Stomach (tissue), 8 donors: ENCODE measurements at regions not wholly inside any gene's neighbourhood (a gene's known extent, or its start where the extent isn't known, plus 50 kb on each side); places are given as distances from the start of the nearest gene placed in this dataset.

ENCODE experiments used
- DNase-seq, 2 donors: peaks; one replicate each; pipeline versions ENCODE4 v3.0.0 to v3.0.0-alpha.2; 2013 to 2019
- H3K27ac ChIP-seq, 5 donors: fragments of 200-600 bp in 4 of 5; sonication (generic) in 4 of 5; one replicate each; pipeline ENCODE4 v1.5.1; 2013 to 2019; ENCODE audit warnings: mild to moderate bottlenecking in 1 of 5, moderate library complexity in 1 of 5
- H3K27me3 ChIP-seq, 3 donors: fragments of 200-600 bp; sonication (generic); one replicate each; pipeline ENCODE4 v1.5.1; 2017 to 2019; ENCODE audit warnings: mixed run types in 1 of 3
- H3K36me3 ChIP-seq, 4 donors: fragments of 200-600 bp; sonication (generic); 1 replicate in 3 of 4; 2 replicates in 1 of 4; pipeline ENCODE4 v1.5.1; 2016 to 2019
- H3K4me1 ChIP-seq, 4 donors: fragments of 200-600 bp; sonication (generic); one replicate each; pipeline ENCODE4 v1.5.1; 2016 to 2019
- H3K4me3 ChIP-seq, 4 donors: fragments of 200-600 bp; sonication (generic) in 3 of 4; one replicate each; pipeline ENCODE4 v1.5.1; 2016 to 2019; ENCODE audit warnings: mild to moderate bottlenecking in 1 of 4
- H3K9me3 ChIP-seq, 4 donors: fragments of 200-600 bp; sonication (generic); one replicate each; pipeline ENCODE4 v1.5.1; 2016 to 2019
- CTCF ChIP-seq, 7 experiments: fragments of 450-650 bp in 4 of 7; fragments of 200-600 bp in 3 of 7; sonication (generic) in 3 of 7; IDR thresholded peaks; one replicate each; pipeline ENCODE4 v1.5.1; 2016 to 2019; ENCODE audit warnings: antibody characterized with exemption in 7 of 7, control low read depth in 2 of 7, mild to moderate bottlenecking in 1 of 7
- EP300 ChIP-seq: sonication (generic); formaldehyde crosslinking; IDR thresholded peaks from one replicate; pipeline ENCODE4 v1.6.1; 2017; ENCODE audit warnings: antibody characterized with exemption
- POLR2A ChIP-seq, 4 donors: fragments of 450-650 bp; IDR thresholded peaks; one replicate each; pipeline ENCODE4 v1.6.1; 2016; ENCODE audit warnings: antibody characterized with exemption in 4 of 4, control low read depth in 2 of 4, mild to moderate bottlenecking in 1 of 4, moderate library complexity in 1 of 4
- POLR2AphosphoS5 ChIP-seq, 3 donors: sonication (generic); formaldehyde crosslinking; IDR thresholded peaks; one replicate each; pipeline ENCODE4 v1.6.1; 2016; ENCODE audit warnings: antibody characterized with exemption in 3 of 3
- WGBS, 5 donors: extraction: QIAGEN DNeasy Blood & Tissue Kit in 3 of 5; methylation state at CpG; one replicate each; pipeline versions ENCODE4 v1.1.5 to v1.1.7; 2013 to 2018; 5-methylcytosine and 5-hydroxymethylcytosine counted together
- intact Hi-C: fragments of 100-400 bp; cut with DNase I; formaldehyde crosslinking; loops from one replicate; pipeline ENCODE4 v1.15.1; 2023; ENCODE audit warnings: low total_unique reads
- donor health status: healthy with polysubstance abuse.
- donor health status: Bipolar disorder and iron deficiency.
- donor health status: healthy.

- no peaks in the 10 kb centered on the region for H3K27me3 ChIP-seq
- H3K4me1 ChIP-seq, result peaks cover 0 to 3% (median under 1%) of the 10 kb centered on the region in 4 donors
- no peaks in the 10 kb centered on the region for H3K9me3 ChIP-seq
- intact Hi-C loops, result no loop called here
- WGBS, 5 donors, result 78 to 94% (median 89%) methylated on average over 1 of the region's 1 CpG
- DNase-seq, result no peak
- H3K4me3 ChIP-seq, result no peak overlapping the region
- no peak for TF ChIP-seq CTCF (IDR thresholded peaks at IDR 0.05)
- TF ChIP-seq EP300, result no peak
- no peak for TF ChIP-seq POLR2A (IDR thresholded peaks at IDR 0.05)
- H3K27ac ChIP-seq, result no peak overlapping the region
- H3K36me3 ChIP-seq, result no peaks in the 10 kb centered on the region
Observed at GRCh38 chr2:37512971-37513370, 158.5 kb downstream of the CDC42EP3 start.

GRCh38 chr2:37523814-37524362, 147.6 kb downstream of the CDC42EP3 start:
- no peak overlapping the region for H3K4me3 ChIP-seq
- no peaks in the 10 kb centered on the region for H3K36me3 ChIP-seq
- no peaks in the 10 kb centered on the region for H3K27me3 ChIP-seq
- no peaks in the 10 kb centered on the region for H3K9me3 ChIP-seq
- intact Hi-C loops, result no loop called here
- peak in 1 of 2 donors; percentile 90 for DNase-seq
- no peak for TF ChIP-seq CTCF (IDR thresholded peaks at IDR 0.05)
- peak; percentile 21 for TF ChIP-seq EP300
- TF ChIP-seq POLR2AphosphoS5 (IDR thresholded peaks at IDR 0.05), result peak in 2 of 3 donors; percentile 54 to 74
- WGBS, 5 donors, result 33 to 58% (median 50%) methylated on average over 5 of the region's 5 CpGs
- H3K27ac ChIP-seq, result peak overlapping the region in 4 of 5 donors; percentile 48 to 74 (median 63)
- H3K4me1 ChIP-seq, result peaks cover 0 to 22% (median 12%) of the 10 kb centered on the region in 4 donors

- no peaks in the 10 kb centered on the region for H3K9me3 ChIP-seq
- no peak for DNase-seq
- H3K27me3 ChIP-seq, result no peaks in the 10 kb centered on the region
- TF ChIP-seq POLR2AphosphoS5 (IDR thresholded peaks at IDR 0.05) (no peak), EP300 (no peak), CTCF (IDR thresholded peaks at IDR 0.05) (no peak), POLR2A (IDR thresholded peaks at IDR 0.05) (no peak)
- WGBS, 5 donors, result 65 to 71% (median 67%) methylated on average over 4 of the region's 4 CpGs
- intact Hi-C loops, result no loop called here
- peaks cover 0 to 25% (median 12%) of the 10 kb centered on the region in 4 donors for H3K4me1 ChIP-seq
- no peak overlapping the region for H3K4me3 ChIP-seq
- no peaks in the 10 kb centered on the region for H3K36me3 ChIP-seq
- no peak overlapping the region for H3K27ac ChIP-seq
Observed at GRCh38 chr2:37526323-37526722, 145.1 kb downstream of the CDC42EP3 start.

GRCh38 chr2:37526856-37527255, 144.6 kb downstream of the CDC42EP3 start:
- Histone ChIP-seq H3K27me3 (no peaks in the 10 kb centered on the region), H3K4me1 (peaks cover 0 to 25% (median 12%) of the 10 kb centered on the region in 4 donors), H3K27ac (no peak overlapping the region), H3K36me3 (no peaks in the 10 kb centered on the region), H3K4me3 (no peak overlapping the region), H3K9me3 (no peaks in the 10 kb centered on the region)
- no peak for DNase-seq
- TF ChIP-seq CTCF (IDR thresholded peaks at IDR 0.05), result no peak
- no peak for TF ChIP-seq POLR2A (IDR thresholded peaks at IDR 0.05)
- TF ChIP-seq POLR2AphosphoS5 (IDR thresholded peaks at IDR 0.05), result no peak
- TF ChIP-seq EP300, result no peak
- intact Hi-C loops, result no loop called here
